ENCODE measurements at regions not wholly inside any gene's neighbourhood (a gene's known extent, or its start where the extent isn't known, plus 50 kb on each side); places are given as distances from the start of the nearest gene placed in this dataset.

- no peak overlapping the region for H3K27ac ChIP-seq (ENCODE audit: low read depth)
- no peak overlapping the region for H3K4me3 ChIP-seq (ENCODE audit: low read depth, low read length)
- H3K36me3 ChIP-seq (ENCODE audit: insufficient read depth) = no peaks in the 10 kb centered on the region
- 65% methylated on average over 3 of the region's 3 CpGs for WGBS
- H3K4me1 ChIP-seq (ENCODE audit: insufficient read depth) = no peaks in the 10 kb centered on the region
- no peak for DNase-seq (ENCODE audit: extremely low spot score)
Measured at GRCh38 chr5:21145376-21145775, 1157.4 kb upstream of the CDH18 start.

- Histone ChIP-seq H3K36me3 (ENCODE audit: insufficient read depth) (no peaks in the 10 kb centered on the region), H3K4me1 (ENCODE audit: insufficient read depth) (no peaks in the 10 kb centered on the region), H3K27ac (ENCODE audit: low read depth) (no peak overlapping the region), H3K4me3 (ENCODE audit: low read depth, low read length) (no peak overlapping the region)
- 88% methylated on average over 4 of the region's 4 CpGs for WGBS
- no peak for DNase-seq (ENCODE audit: extremely low spot score)
Measured at GRCh38 chr5:21143686-21144085, 1155.7 kb upstream of the CDH18 start.

- Histone ChIP-seq H3K4me3 (ENCODE audit: low read depth, low read length) (no peak overlapping the region), H3K36me3 (ENCODE audit: insufficient read depth) (no peaks in the 10 kb centered on the region), H3K27ac (ENCODE audit: low read depth) (no peak overlapping the region), H3K4me1 (ENCODE audit: insufficient read depth) (no peaks in the 10 kb centered on the region)
- 93% methylated on average over 9 of the region's 9 CpGs for WGBS
- DNase-seq (ENCODE audit: extremely low spot score) = no peak
Measured at GRCh38 chr5:21142791-21143190, 1154.8 kb upstream of the CDH18 start.

- Histone ChIP-seq H3K4me1 (ENCODE audit: insufficient read depth) (no peaks in the 10 kb centered on the region), H3K27ac (ENCODE audit: low read depth) (no peak overlapping the region), H3K4me3 (ENCODE audit: low read depth, low read length) (no peak overlapping the region), H3K36me3 (ENCODE audit: insufficient read depth) (no peaks in the 10 kb centered on the region)
- WGBS = 91% methylated on average over 13 of the region's 13 CpGs
- no peak for DNase-seq (ENCODE audit: extremely low spot score)
Measured at GRCh38 chr5:21140987-21141386, 1153.0 kb upstream of the CDH18 start.

GRCh38 chr5:21126236-21126635, 1138.2 kb upstream of the CDH18 start:
- H3K4me1 ChIP-seq (ENCODE audit: insufficient read depth) = no peaks in the 10 kb centered on the region
- H3K4me3 ChIP-seq (ENCODE audit: low read depth, low read length) = no peak overlapping the region
- no peak overlapping the region for H3K27ac ChIP-seq (ENCODE audit: low read depth)
- DNase-seq (ENCODE audit: extremely low spot score) = no peak
- no peaks in the 10 kb centered on the region for H3K36me3 ChIP-seq (ENCODE audit: insufficient read depth)

- H3K4me1 ChIP-seq (ENCODE audit: insufficient read depth) = no peaks in the 10 kb centered on the region
- 58% methylated on average over 3 of the region's 3 CpGs for WGBS
- H3K27ac ChIP-seq (ENCODE audit: low read depth) = no peak overlapping the region
- H3K4me3 ChIP-seq (ENCODE audit: low read depth, low read length) = no peak overlapping the region
- no peak for DNase-seq (ENCODE audit: extremely low spot score)
- H3K36me3 ChIP-seq (ENCODE audit: insufficient read depth) = no peaks in the 10 kb centered on the region
Measured at GRCh38 chr5:21125238-21125983, 1137.4 kb upstream of the CDH18 start.

- H3K4me3 ChIP-seq (ENCODE audit: low read depth, low read length) = no peak overlapping the region
- no peaks in the 10 kb centered on the region for H3K36me3 ChIP-seq (ENCODE audit: insufficient read depth)
- WGBS = 91% methylated on average over 1 of the region's 1 CpG
- H3K4me1 ChIP-seq (ENCODE audit: insufficient read depth) = no peaks in the 10 kb centered on the region
- DNase-seq (ENCODE audit: extremely low spot score) = no peak
- no peak overlapping the region for H3K27ac ChIP-seq (ENCODE audit: low read depth)
Measured at GRCh38 chr5:21121213-21121612, 1133.2 kb upstream of the CDH18 start.

GRCh38 chr5:21097661-21098060, 1109.7 kb upstream of the CDH18 start:
- no peak overlapping the region for H3K27ac ChIP-seq (ENCODE audit: low read depth)
- H3K4me1 ChIP-seq (ENCODE audit: insufficient read depth) = no peaks in the 10 kb centered on the region
- DNase-seq (ENCODE audit: extremely low spot score) = no peak
- 69% methylated on average over 1 of the region's 1 CpG for WGBS
- no peak overlapping the region for H3K4me3 ChIP-seq (ENCODE audit: low read depth, low read length)
- no peaks in the 10 kb centered on the region for H3K36me3 ChIP-seq (ENCODE audit: insufficient read depth)

- H3K36me3 ChIP-seq (ENCODE audit: insufficient read depth) = no peaks in the 10 kb centered on the region
- H3K4me3 ChIP-seq (ENCODE audit: low read depth, low read length) = no peak overlapping the region
- no peak for DNase-seq (ENCODE audit: extremely low spot score)
- WGBS = 78% methylated on average over 2 of the region's 2 CpGs
- no peaks in the 10 kb centered on the region for H3K4me1 ChIP-seq (ENCODE audit: insufficient read depth)
- H3K27ac ChIP-seq (ENCODE audit: low read depth) = no peak overlapping the region
Measured at GRCh38 chr5:21094619-21095018, 1106.6 kb upstream of the CDH18 start.

GRCh38 chr5:21087766-21088165, 1099.8 kb upstream of the CDH18 start:
- Histone ChIP-seq H3K27ac (ENCODE audit: low read depth) (no peak overlapping the region), H3K4me3 (ENCODE audit: low read depth, low read length) (no peak overlapping the region), H3K4me1 (ENCODE audit: insufficient read depth) (no peaks in the 10 kb centered on the region), H3K36me3 (ENCODE audit: insufficient read depth) (no peaks in the 10 kb centered on the region)
- DNase-seq (ENCODE audit: extremely low spot score) = no peak
- 85% methylated on average over 1 of the region's 1 CpG for WGBS

GRCh38 chr5:21085791-21086190, 1097.8 kb upstream of the CDH18 start:
- DNase-seq (ENCODE audit: extremely low spot score) = no peak
- 65% methylated on average over 2 of the region's 2 CpGs for WGBS
- no peak overlapping the region for H3K27ac ChIP-seq (ENCODE audit: low read depth)
- H3K36me3 ChIP-seq (ENCODE audit: insufficient read depth) = no peaks in the 10 kb centered on the region
- no peaks in the 10 kb centered on the region for H3K4me1 ChIP-seq (ENCODE audit: insufficient read depth)
- no peak overlapping the region for H3K4me3 ChIP-seq (ENCODE audit: low read depth, low read length)

- Histone ChIP-seq H3K4me1 (ENCODE audit: insufficient read depth) (no peaks in the 10 kb centered on the region), H3K36me3 (ENCODE audit: insufficient read depth) (no peaks in the 10 kb centered on the region), H3K27ac (ENCODE audit: low read depth) (no peak overlapping the region), H3K4me3 (ENCODE audit: low read depth, low read length) (no peak overlapping the region)
- DNase-seq (ENCODE audit: extremely low spot score) = no peak
- WGBS = 61% methylated on average over 5 of the region's 5 CpGs
Measured at GRCh38 chr5:21071986-21072385, 1084.0 kb upstream of the CDH18 start.

- 61% methylated on average over 4 of the region's 4 CpGs for WGBS
- DNase-seq (ENCODE audit: extremely low spot score) = no peak
- Histone ChIP-seq H3K4me1 (ENCODE audit: insufficient read depth) (no peaks in the 10 kb centered on the region), H3K4me3 (ENCODE audit: low read depth, low read length) (no peak overlapping the region), H3K27ac (ENCODE audit: low read depth) (no peak overlapping the region), H3K36me3 (ENCODE audit: insufficient read depth) (no peaks in the 10 kb centered on the region)
Measured at GRCh38 chr5:21071421-21071820, 1083.4 kb upstream of the CDH18 start.

GRCh38 chr5:21070858-21071257, 1082.9 kb upstream of the CDH18 start:
- H3K4me3 ChIP-seq (ENCODE audit: low read depth, low read length) = no peak overlapping the region
- H3K4me1 ChIP-seq (ENCODE audit: insufficient read depth) = no peaks in the 10 kb centered on the region
- no peak overlapping the region for H3K27ac ChIP-seq (ENCODE audit: low read depth)
- no peaks in the 10 kb centered on the region for H3K36me3 ChIP-seq (ENCODE audit: insufficient read depth)
- no peak for DNase-seq (ENCODE audit: extremely low spot score)

- no peak overlapping the region for H3K27ac ChIP-seq (ENCODE audit: low read depth)
Measured at GRCh38 chr5:21067724-21068123, 1079.7 kb upstream of the CDH18 start.

More at GRCh38 chr5:21067724-21068123, 1079.7 kb upstream of the CDH18 start:
- no peak overlapping the region for H3K4me3 ChIP-seq (ENCODE audit: low read depth, low read length)
- H3K4me1 ChIP-seq (ENCODE audit: insufficient read depth) = no peaks in the 10 kb centered on the region
- 38% methylated on average over 1 of the region's 1 CpG for WGBS
- DNase-seq (ENCODE audit: extremely low spot score) = no peak
- no peaks in the 10 kb centered on the region for H3K36me3 ChIP-seq (ENCODE audit: insufficient read depth)

Data from urinary bladder (tissue), 3 donors.